CD4-positive, alpha-beta memory T cell (primary cell): ENCODE measurements at regions not wholly inside any gene's neighbourhood (a gene's known extent, or its start where the extent isn't known, plus 50 kb on each side); places are given as distances from the start of the nearest gene placed in this dataset.

Source experiments
- CTCF ChIA-PET: fragments of 350-600 bp; sonication (Branson Sonifier 250); formaldehyde crosslinking; loops from one replicate; lab custom pipeline; 2021; ENCODE audit warnings: inconsistent platforms; ENCODE audit not compliant: partially characterized antibody; lab: Charles Lee
- POLR2A ChIA-PET: fragments of 350-600 bp; sonication (Branson Sonifier 250); formaldehyde crosslinking; loops from one replicate; lab custom pipeline; 2021; ENCODE audit not compliant: partially characterized antibody; lab: Charles Lee
- DNase-seq, 5 donors: peaks; one replicate each; pipeline versions ENCODE4 v3.0.0 to v3.0.0-alpha.2; 2020 to 2022; ENCODE audit warnings: mixed read lengths in 1 of 5
- H3K27ac ChIP-seq: one replicate; pipeline ENCODE4 v1.7.0; 2013; ENCODE audit warnings: low read depth, low read length
- H3K27me3 ChIP-seq: 2 replicates; pipeline ENCODE4 v1.7.0; 2013; ENCODE audit warnings: mild to moderate bottlenecking, low read length, moderate library complexity; ENCODE audit not compliant: insufficient read depth
- H3K36me3 ChIP-seq: 2 replicates; pipeline ENCODE4 v1.7.0; 2013; ENCODE audit warnings: mild to moderate bottlenecking, low read length, moderate library complexity; ENCODE audit not compliant: insufficient read depth
- H3K4me1 ChIP-seq: 2 replicates; pipeline ENCODE4 v1.7.0; 2013; ENCODE audit warnings: mild to moderate bottlenecking, low read length, moderate library complexity; ENCODE audit not compliant: insufficient read depth
- H3K4me3 ChIP-seq, 2 donors: one replicate each; pipeline ENCODE4 v1.7.0; 2013; ENCODE audit warnings: low read length in 2 of 2, mild to moderate bottlenecking in 1 of 2
- H3K9me3 ChIP-seq, 2 donors: one replicate each; pipeline ENCODE4 v1.7.0; 2013; ENCODE audit warnings: low read length in 2 of 2, control low read depth in 1 of 2; ENCODE audit not compliant: control insufficient read depth in 1 of 2
- H3K27ac Mint-ChIP-seq, 7 donors: one replicate each; pipeline ENCODE4 v1.8.0; 2020 to 2021; ENCODE audit warnings: mixed read lengths in 7 of 7, mild to moderate bottlenecking in 6 of 7, inconsistent platforms in 3 of 7, moderate library complexity in 3 of 7
- H3K27me3 Mint-ChIP-seq, 2 donors: one replicate each; pipeline ENCODE4 v1.8.0; 2020 to 2021; ENCODE audit warnings: mixed read lengths in 2 of 2
- H3K36me3 Mint-ChIP-seq, 2 donors: one replicate each; pipeline ENCODE4 v1.8.0; 2020 to 2021; ENCODE audit warnings: mixed read lengths in 2 of 2, inconsistent platforms in 1 of 2, mild to moderate bottlenecking in 1 of 2
- H3K4me1 Mint-ChIP-seq, 4 donors: one replicate each; pipeline ENCODE4 v1.8.0; 2020 to 2021; ENCODE audit warnings: mixed read lengths in 4 of 4, mild to moderate bottlenecking in 1 of 4
- H3K4me3 Mint-ChIP-seq, 8 donors: one replicate each; pipeline ENCODE4 v1.8.0; 2020 to 2021; ENCODE audit warnings: mixed read lengths in 8 of 8, mild to moderate bottlenecking in 7 of 8, moderate library complexity in 6 of 8, inconsistent platforms in 3 of 8
- H3K9me3 Mint-ChIP-seq, 8 donors: one replicate each; pipeline ENCODE4 v1.8.0; 2020 to 2021; ENCODE audit warnings: mixed read lengths in 8 of 8, mild to moderate bottlenecking in 5 of 8, inconsistent platforms in 3 of 8, moderate library complexity in 1 of 8
- intact Hi-C: fragments of 100-400 bp; cut with micrococcal nuclease; formaldehyde crosslinking; loops from one replicate; pipeline ENCODE4 v1.15.1; 2023

DNA sequence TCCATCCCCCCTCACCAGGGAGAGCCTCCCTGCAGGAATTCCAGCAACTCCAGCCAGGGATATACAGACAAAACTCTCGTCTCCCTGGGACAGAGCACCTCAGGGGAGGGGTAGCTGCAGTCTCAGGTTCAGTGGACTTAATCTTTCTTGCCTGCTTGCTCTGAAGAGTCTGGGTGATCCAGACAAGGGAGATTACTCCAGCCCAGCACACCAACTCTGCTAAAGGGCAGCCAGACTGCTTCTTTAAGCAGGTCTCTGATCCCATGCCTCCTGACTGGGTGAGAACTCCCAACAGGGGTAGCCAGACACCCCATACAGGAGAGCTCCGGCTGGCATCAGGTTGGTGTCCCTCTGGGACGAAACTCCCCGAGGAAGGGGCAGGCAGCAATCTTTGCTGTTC, 888.7 kb downstream of the RAB28 start:
- no peaks in the 10 kb centered on the region for H3K4me1 Mint-ChIP-seq
- intact Hi-C loops: no loop called here
- no peaks in the 10 kb centered on the region for H3K27me3 ChIP-seq
- POLR2A ChIA-PET: no interaction called here
- H3K27ac Mint-ChIP-seq: no peak overlapping the region
- H3K36me3 Mint-ChIP-seq: no peaks in the 10 kb centered on the region
- no peaks in the 10 kb centered on the region for H3K9me3 ChIP-seq
- H3K36me3 ChIP-seq: no peaks in the 10 kb centered on the region
- H3K4me1 ChIP-seq: no peaks in the 10 kb centered on the region
- DNase-seq: no peak
- H3K4me3 Mint-ChIP-seq: no peak overlapping the region
- H3K27ac ChIP-seq: no peak overlapping the region
- CTCF ChIA-PET: no interaction called here
- peaks cover 0 to 13% (median 6%) of the 10 kb centered on the region in 8 donors for H3K9me3 Mint-ChIP-seq
- no peak overlapping the region for H3K4me3 ChIP-seq
- H3K27me3 Mint-ChIP-seq: no peaks in the 10 kb centered on the region

DNA sequence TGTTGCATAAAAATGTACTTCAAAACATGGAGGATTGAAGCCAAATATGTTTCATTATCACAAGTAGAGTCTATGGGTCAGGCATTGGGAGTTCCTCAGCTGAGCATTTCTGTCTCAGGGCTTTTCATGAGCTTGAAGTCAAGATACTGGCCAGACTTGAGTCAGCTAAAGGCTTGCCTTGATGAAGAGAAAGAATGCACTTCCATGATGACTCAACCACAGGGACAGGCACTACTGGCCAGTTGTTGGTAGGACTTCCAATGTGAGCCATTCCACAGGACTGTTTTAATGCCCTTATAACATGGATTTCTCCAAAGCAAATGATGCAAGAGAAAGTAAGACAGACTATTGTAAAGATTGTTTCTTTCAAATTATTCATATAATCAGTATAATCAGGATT, 895.6 kb downstream of the RAB28 start:
- Histone ChIP-seq H3K36me3 (no peaks in the 10 kb centered on the region), H3K4me3 (no peak overlapping the region), H3K27ac (no peak overlapping the region), H3K9me3 (no peaks in the 10 kb centered on the region), H3K27me3 (no peaks in the 10 kb centered on the region), H3K4me1 (no peaks in the 10 kb centered on the region)
- intact Hi-C loops: no loop called here
- Mint-ChIP-seq H3K4me1 (no peaks in the 10 kb centered on the region), H3K27ac (no peak overlapping the region), H3K27me3 (no peaks in the 10 kb centered on the region), H3K4me3 (no peak overlapping the region), H3K36me3 (no peaks in the 10 kb centered on the region), H3K9me3 (peaks cover 0 to 4% (median 0%) of the 10 kb centered on the region in 8 donors)
- ChIA-PET CTCF (no interaction called here), POLR2A (no interaction called here)
- no peak for DNase-seq

DNA sequence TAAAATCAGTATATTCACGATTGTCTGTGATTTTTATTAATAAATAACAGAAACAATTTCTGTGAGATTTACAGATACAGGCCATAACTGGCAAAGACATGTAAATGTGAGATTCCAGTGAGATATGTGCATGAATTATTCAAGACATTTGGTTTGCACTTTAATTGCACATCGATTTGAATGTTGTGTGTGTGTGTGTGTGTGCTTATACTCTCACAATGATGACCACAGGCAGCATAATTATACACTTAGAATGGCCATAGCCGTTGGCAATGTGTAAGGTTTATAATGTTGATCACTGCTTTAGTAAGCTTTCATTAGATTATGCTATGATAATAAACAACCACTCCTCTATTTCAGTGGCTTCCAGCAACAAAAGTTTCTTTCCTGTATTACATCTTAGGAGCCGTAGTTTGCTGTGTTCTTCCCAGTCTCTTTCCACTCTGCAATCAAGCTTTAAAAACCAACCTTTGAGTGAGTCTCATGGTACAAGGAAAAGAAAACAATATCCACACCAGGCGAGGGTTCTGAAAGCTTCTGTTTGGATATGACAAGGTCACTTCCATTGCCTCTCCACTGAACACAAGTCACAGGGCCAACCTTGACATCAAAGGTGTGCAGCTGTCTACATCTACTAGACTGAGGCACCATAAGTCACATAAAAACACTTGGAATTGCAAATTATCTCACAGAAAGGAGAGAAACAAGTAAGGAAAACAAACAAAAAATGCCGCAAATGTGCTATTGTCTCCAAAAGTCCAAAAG, 897.7 kb downstream of the RAB28 start:
- Mint-ChIP-seq H3K27ac (no peak overlapping the region), H3K36me3 (no peaks in the 10 kb centered on the region), H3K9me3 (peaks cover 0 to 3% (median 0%) of the 10 kb centered on the region in 8 donors), H3K27me3 (no peaks in the 10 kb centered on the region), H3K4me3 (no peak overlapping the region), H3K4me1 (no peaks in the 10 kb centered on the region)
- H3K4me3 ChIP-seq: no peak overlapping the region
- H3K27me3 ChIP-seq: no peaks in the 10 kb centered on the region
- no peaks in the 10 kb centered on the region for H3K9me3 ChIP-seq
- intact Hi-C loops: no loop called here
- H3K36me3 ChIP-seq: no peaks in the 10 kb centered on the region
- DNase-seq: no peak
- H3K4me1 ChIP-seq: no peaks in the 10 kb centered on the region
- ChIA-PET POLR2A (no interaction called here), CTCF (no interaction called here)
- H3K27ac ChIP-seq: no peak overlapping the region

DNA sequence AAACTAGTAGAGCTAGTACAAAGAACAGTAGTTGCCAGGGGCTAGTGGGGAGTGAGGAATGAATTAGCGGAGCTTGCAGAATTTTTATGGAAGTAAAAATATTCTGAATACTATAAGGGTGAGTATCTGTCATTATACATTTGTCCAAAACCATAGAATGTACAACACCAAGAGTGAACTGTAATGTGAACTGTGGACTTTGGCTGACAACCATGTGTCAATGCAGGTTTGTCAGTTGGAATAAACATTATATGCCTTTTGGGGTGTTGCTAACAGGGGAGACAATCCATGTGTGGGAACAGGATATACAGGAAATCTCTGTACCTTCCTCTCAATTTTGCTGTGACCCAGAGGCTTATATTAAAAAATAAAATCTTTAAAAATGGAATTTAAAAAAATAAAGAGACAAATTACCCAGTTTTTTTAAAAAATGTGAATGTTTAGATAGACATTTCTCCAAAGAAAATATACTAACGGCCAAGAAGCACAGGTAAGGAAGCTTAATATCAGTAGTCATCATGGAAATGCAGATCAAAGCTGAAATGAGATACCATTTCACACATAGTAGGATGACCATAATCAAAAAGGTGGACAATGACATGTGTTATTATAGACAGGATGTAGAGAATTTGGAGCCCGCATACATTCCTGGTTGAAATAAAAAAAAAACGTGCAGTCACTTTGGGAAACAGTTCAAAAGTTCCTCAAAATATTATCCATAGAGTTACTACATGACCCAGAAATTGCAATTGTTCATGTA, 899.8 kb downstream of the RAB28 start:
- no peaks in the 10 kb centered on the region for H3K4me1 ChIP-seq
- Mint-ChIP-seq H3K36me3 (no peaks in the 10 kb centered on the region), H3K27me3 (no peaks in the 10 kb centered on the region), H3K4me3 (no peak overlapping the region), H3K4me1 (no peaks in the 10 kb centered on the region), H3K9me3 (peaks cover 0 to 3% (median 0%) of the 10 kb centered on the region in 8 donors), H3K27ac (no peak overlapping the region)
- H3K27me3 ChIP-seq: no peaks in the 10 kb centered on the region
- intact Hi-C loops: no loop called here
- DNase-seq: no peak
- no peak overlapping the region for H3K27ac ChIP-seq
- no peak overlapping the region for H3K4me3 ChIP-seq
- H3K9me3 ChIP-seq: no peaks in the 10 kb centered on the region
- no peaks in the 10 kb centered on the region for H3K36me3 ChIP-seq
- CTCF ChIA-PET: no interaction called here
- POLR2A ChIA-PET: no interaction called here

DNA sequence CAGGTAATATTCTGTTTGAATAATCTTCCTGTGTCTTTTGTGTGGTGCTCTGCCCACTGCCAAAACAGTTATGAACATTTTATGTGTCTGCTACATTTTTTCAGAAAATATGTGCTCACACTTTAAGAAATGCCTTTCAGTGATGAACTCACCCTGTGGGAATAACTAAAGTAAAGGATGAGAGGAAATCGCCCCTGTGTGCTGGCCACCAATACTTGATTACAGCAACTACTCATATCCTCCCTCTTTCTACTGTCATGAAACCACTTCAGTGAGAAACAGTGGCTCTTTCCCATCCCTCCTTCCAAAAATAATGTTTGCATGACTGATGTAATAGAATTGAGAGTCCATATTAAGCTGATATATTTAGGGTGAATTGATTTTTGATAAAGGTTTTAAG, 900.9 kb downstream of the RAB28 start:
- Mint-ChIP-seq H3K4me3 (no peak overlapping the region), H3K9me3 (peaks cover 0 to 3% (median 0%) of the 10 kb centered on the region in 8 donors), H3K27ac (no peak overlapping the region), H3K36me3 (no peaks in the 10 kb centered on the region), H3K27me3 (no peaks in the 10 kb centered on the region), H3K4me1 (no peaks in the 10 kb centered on the region)
- Histone ChIP-seq H3K36me3 (no peaks in the 10 kb centered on the region), H3K27me3 (no peaks in the 10 kb centered on the region), H3K27ac (no peak overlapping the region), H3K9me3 (no peaks in the 10 kb centered on the region), H3K4me3 (no peak overlapping the region), H3K4me1 (no peaks in the 10 kb centered on the region)
- POLR2A ChIA-PET: no interaction called here
- CTCF ChIA-PET: no interaction called here
- intact Hi-C loops: no loop called here
- no peak for DNase-seq

GRCh38 chr4:12580787-12581186, 903.4 kb downstream of the RAB28 start:
- Histone ChIP-seq H3K27ac (no peak overlapping the region), H3K4me3 (no peak overlapping the region), H3K36me3 (no peaks in the 10 kb centered on the region), H3K27me3 (no peaks in the 10 kb centered on the region), H3K9me3 (no peaks in the 10 kb centered on the region), H3K4me1 (no peaks in the 10 kb centered on the region)
- H3K36me3 Mint-ChIP-seq: no peaks in the 10 kb centered on the region
- no peaks in the 10 kb centered on the region for H3K4me1 Mint-ChIP-seq
- H3K27me3 Mint-ChIP-seq: no peaks in the 10 kb centered on the region
- intact Hi-C loops: no loop called here
- H3K9me3 Mint-ChIP-seq: peaks cover 0 to 5% (median 2%) of the 10 kb centered on the region in 8 donors
- no peak overlapping the region for H3K27ac Mint-ChIP-seq
- DNase-seq: no peak
- ChIA-PET POLR2A (no interaction called here), CTCF (no interaction called here)
- no peak overlapping the region for H3K4me3 Mint-ChIP-seq

GRCh38 chr4:12579172-12579571, 905.0 kb downstream of the RAB28 start:
- H3K36me3 ChIP-seq: no peaks in the 10 kb centered on the region
- H3K9me3 ChIP-seq: no peaks in the 10 kb centered on the region
- no peak for DNase-seq
- no peaks in the 10 kb centered on the region for H3K4me1 ChIP-seq
- POLR2A ChIA-PET: no interaction called here
- no peaks in the 10 kb centered on the region for H3K27me3 ChIP-seq
- Mint-ChIP-seq H3K36me3 (no peaks in the 10 kb centered on the region), H3K9me3 (peaks cover 0 to 10% (median 2%) of the 10 kb centered on the region in 8 donors), H3K27ac (no peak overlapping the region), H3K27me3 (no peaks in the 10 kb centered on the region), H3K4me3 (no peak overlapping the region), H3K4me1 (no peaks in the 10 kb centered on the region)
- no peak overlapping the region for H3K4me3 ChIP-seq
- CTCF ChIA-PET: no interaction called here
- intact Hi-C loops: no loop called here
- no peak overlapping the region for H3K27ac ChIP-seq
